ENCODE measurements at regions not wholly inside any gene's neighbourhood (a gene's known extent, or its start where the extent isn't known, plus 50 kb on each side); places are given as distances from the start of the nearest gene placed in this dataset.

DNA sequence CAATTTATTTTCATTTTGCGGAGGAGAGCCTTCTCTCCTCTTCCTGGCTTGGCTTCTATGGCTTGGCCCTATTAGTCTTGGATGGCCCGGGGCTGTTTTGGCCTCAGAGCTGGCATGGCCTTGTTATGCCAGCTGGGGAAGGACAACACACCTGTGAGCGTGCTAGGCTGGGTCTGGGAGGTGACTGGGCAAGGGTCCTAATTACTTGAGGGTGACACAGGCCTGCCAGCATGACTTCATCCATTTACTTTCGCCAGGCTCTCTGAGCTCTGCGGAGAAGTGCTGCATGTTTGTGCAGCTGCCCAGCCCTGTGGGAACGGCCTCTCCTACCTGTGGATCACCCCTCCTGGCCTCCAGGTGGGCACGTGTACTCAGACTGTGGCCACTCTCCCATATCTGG lies 153.6 kb downstream of the SNX19 start:
- TF ChIP-seq BHLHE40 (IDR thresholded peaks at IDR 0.05; ENCODE audit: borderline replicate concordance) (no peak), FOXM1 (IDR thresholded peaks at IDR 0.05; ENCODE audit: borderline replicate concordance) (no peak), TARDBP (IDR thresholded peaks at IDR 0.05) (no peak), FOXA1 (IDR thresholded peaks at IDR 0.05) (no peak), SP1 (IDR thresholded peaks at IDR 0.05) (no peak), ZNF384 (IDR thresholded peaks at IDR 0.05) (no peak), LEF1 (IDR thresholded peaks at IDR 0.05; ENCODE audit: borderline replicate concordance) (no peak), L3MBTL2 (conservative IDR thresholded peaks at IDR 0.05) (no peak), FOXK2 (IDR thresholded peaks at IDR 0.05) (no peak), SUZ12 (IDR thresholded peaks at IDR 0.05) (no peak), ARNT (IDR thresholded peaks at IDR 0.05) (no peak), CTBP1 (IDR thresholded peaks at IDR 0.05; ENCODE audit: borderline replicate concordance) (no peak)

Measured in HEK293T (cell line).